ENCODE measurements at regions not wholly inside any gene's neighbourhood (a gene's known extent, or its start where the extent isn't known, plus 50 kb on each side); places are given as distances from the start of the nearest gene placed in this dataset.

DNA sequence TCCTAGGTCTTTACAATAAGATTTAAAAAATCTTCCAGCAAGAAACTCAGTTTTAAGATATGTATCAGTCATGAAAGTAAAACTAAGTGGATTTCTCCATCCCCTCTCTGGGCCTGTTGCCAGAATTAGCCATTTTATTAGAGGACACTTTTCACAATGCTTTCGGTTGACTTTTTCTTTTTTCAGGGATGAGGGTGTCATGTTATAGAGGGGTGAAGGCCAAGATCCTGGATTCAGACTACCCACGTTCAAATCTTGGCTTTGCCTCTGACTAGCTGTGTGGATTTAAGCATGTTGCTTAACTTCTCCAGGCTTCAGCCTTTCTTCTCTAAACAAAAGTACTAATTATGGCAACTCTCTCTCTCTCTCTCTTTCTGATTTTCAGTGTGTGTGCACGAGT is 111.7 kb upstream of the COX10 start:
- no peak overlapping the region for H3K4me3 ChIP-seq (ENCODE audit: control insufficient read depth, low read depth, low read length)
- TF ChIP-seq, protein P1, sequence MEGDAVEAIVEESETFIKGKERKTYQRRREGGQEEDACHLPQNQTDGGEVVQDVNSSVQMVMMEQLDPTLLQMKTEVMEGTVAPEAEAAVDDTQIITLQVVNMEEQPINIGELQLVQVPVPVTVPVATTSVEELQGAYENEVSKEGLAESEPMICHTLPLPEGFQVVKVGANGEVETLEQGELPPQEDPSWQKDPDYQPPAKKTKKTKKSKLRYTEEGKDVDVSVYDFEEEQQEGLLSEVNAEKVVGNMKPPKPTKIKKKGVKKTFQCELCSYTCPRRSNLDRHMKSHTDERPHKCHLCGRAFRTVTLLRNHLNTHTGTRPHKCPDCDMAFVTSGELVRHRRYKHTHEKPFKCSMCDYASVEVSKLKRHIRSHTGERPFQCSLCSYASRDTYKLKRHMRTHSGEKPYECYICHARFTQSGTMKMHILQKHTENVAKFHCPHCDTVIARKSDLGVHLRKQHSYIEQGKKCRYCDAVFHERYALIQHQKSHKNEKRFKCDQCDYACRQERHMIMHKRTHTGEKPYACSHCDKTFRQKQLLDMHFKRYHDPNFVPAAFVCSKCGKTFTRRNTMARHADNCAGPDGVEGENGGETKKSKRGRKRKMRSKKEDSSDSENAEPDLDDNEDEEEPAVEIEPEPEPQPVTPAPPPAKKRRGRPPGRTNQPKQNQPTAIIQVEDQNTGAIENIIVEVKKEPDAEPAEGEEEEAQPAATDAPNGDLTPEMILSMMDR (conservative IDR thresholded peaks at IDR 0.05; ENCODE audit: control insufficient read depth, insufficient read depth, low read depth, low read length), result no peak
- peak; percentile 50 for DNase-seq (ENCODE audit: low read depth)

DNA sequence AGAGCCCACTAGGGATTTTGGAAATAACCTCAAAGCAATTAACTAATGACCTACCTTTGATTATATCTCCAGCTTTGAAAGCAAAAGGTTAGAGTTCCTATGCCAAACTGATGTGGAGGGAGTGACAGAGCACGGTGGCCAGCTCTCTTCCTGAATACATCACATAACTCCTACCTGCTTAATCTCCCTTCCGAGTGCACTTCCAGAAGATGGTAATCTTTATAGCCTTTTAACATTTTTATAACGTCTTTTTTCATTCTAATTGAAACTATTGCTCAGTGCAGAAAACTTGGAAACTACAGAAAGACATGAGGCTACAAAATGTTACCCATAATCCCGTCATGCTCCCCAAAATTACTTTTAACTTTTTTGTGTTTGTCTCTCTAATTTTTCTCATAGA is 110.5 kb upstream of the COX10 start:
- TF ChIP-seq, protein P1 (conservative IDR thresholded peaks at IDR 0.05; ENCODE audit: control insufficient read depth, insufficient read depth, low read depth, low read length), result no peak
- no peak overlapping the region for H3K4me3 ChIP-seq (ENCODE audit: control insufficient read depth, low read depth, low read length)
- no peak for DNase-seq (ENCODE audit: low read depth)

DNA sequence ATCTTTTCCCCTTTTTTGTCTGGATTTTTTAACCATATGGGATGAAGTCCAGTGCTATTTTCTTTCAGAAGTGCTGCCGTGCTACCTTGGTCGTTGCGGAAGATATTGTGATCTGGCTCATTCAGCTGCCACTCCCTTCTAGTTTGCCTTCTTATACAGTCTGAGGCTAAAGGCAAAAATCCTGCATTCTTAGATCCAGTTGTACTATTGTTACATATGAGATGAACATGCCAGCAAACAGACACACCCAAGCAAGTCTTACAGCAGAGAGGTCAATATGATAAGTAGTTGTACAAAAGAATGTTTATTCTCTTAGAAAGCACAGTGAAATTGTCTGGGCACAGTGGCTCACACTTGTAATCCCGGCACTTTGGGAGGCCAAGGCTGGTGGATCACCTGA is 108.0 kb upstream of the COX10 start:
- DNase-seq (ENCODE audit: low read depth), result no peak
- TF ChIP-seq, protein P1 (conservative IDR thresholded peaks at IDR 0.05; ENCODE audit: control insufficient read depth, insufficient read depth, low read depth, low read length), result no peak
- H3K4me3 ChIP-seq (ENCODE audit: control insufficient read depth, low read depth, low read length), result no peak overlapping the region

DNA sequence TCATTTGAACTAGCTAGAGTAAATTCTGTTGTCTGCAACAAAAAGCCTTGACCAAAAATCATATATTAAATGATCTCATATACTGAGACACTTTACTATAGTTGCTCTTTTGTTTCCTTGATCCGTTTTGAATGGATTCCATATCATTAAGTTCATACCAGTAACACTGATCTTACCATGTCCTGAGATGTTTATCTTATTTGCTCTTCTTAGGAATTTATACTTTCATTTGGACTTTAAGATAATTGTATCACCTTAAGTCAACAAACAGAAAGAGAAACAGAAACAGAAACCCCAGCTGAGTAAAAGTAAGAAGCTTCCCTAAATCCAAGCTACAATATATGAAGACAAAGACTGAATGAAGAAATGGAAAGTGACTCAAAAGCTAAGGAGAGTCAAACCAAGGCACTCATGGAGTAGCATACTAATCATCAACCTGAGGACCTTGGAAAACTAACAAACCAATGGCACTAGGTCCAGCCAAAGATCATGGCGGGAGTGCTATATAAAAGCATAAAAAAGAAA is 106.5 kb upstream of the COX10 start:
- DNase-seq (ENCODE audit: low read depth), result no peak
- H3K4me3 ChIP-seq (ENCODE audit: control insufficient read depth, low read depth, low read length), result no peak overlapping the region
- TF ChIP-seq, protein P1 (conservative IDR thresholded peaks at IDR 0.05; ENCODE audit: control insufficient read depth, insufficient read depth, low read depth, low read length), result no peak

DNA sequence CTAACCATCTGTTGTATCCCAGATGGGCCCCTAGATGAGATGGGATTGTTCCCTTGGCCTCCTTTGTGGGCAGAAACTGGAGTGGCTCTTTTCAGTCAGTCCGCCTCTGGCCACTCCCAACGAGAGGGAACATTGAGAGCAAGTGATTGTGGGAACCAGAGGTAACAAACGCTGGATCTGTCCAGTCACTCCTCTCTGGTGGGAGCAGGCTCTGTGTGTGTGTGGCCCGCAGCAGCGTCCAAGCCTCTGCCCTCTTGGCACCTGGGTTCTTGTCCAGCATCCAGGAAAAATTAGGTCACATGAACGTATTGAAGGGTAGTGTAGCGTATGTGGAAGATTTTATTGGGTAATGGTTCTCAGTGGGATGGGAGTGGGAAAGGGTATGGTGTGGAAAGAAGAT is 101.9 kb upstream of the COX10 start:
- no peak for DNase-seq (ENCODE audit: low read depth)
- TF ChIP-seq, protein P1 (conservative IDR thresholded peaks at IDR 0.05; ENCODE audit: control insufficient read depth, insufficient read depth, low read depth, low read length), result no peak
- no peak overlapping the region for H3K4me3 ChIP-seq (ENCODE audit: control insufficient read depth, low read depth, low read length)

DNA sequence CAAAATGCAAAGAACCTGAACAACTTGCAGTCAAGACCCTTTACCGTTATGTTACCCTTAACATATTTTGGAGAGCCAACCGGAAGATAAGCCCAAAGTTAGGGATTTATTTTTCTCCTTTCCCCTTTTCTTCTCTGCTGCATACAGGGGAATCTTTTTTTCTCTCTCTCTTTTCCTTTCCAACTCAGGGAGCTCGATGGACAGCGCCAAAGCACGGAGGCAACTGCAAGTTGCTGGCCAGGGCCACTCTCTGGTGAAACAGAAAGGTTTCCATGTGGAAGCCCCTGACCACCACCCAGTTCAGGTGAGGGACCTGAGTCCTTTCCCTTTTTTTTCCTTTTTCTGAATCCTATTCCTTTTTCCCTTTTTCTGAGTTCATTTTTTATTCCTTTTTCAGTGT is 98.8 kb upstream of the COX10 start:
- DNase-seq (ENCODE audit: low read depth), result no peak
- no peak overlapping the region for H3K4me3 ChIP-seq (ENCODE audit: control insufficient read depth, low read depth, low read length)
- TF ChIP-seq, protein P1 (conservative IDR thresholded peaks at IDR 0.05; ENCODE audit: control insufficient read depth, insufficient read depth, low read depth, low read length), result no peak

Data from fibroblast of mammary gland (primary cell).